ENCODE measurements at regions not wholly inside any gene's neighbourhood (a gene's known extent, or its start where the extent isn't known, plus 50 kb on each side); places are given as distances from the start of the nearest gene placed in this dataset.
"Not testable (repeated sequence)": the region's sequence is repeated elsewhere in the genome, so short reads cannot be mapped to it uniquely, and the experiment has no call there.

GRCh38 chr16:60091071-60091470 is 1357.0 kb upstream of the GOT2 start:
- no peak for FAIRE-seq

- FAIRE-seq, result no peak
Measured at GRCh38 chr16:60087530-60087929, 1353.4 kb upstream of the GOT2 start.

GRCh38 chr16:60078819-60079218 is 1344.7 kb upstream of the GOT2 start:
- FAIRE-seq, result not testable (repeated sequence)

DNA sequence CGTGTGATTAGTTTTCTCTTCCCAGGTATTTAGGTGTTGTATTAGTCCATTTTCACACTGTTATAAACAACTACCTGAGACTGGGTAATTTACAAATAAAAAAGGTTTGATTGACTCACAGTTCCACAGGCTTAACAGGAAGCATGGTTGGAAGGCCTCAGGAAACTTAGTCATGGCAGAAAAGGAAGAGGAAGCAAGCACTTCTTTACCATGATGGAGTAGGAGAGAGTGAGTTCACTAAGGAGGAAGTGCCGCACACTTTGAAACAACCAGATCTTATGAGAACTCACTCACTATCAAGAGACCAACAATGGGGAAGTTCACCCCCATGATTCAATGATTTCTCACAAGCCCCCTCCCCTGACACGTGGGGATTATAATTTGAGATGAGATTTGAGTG is 1343.7 kb upstream of the GOT2 start:
- no peak for FAIRE-seq

GRCh38 chr16:60074378-60074777 is 1340.3 kb upstream of the GOT2 start:
- no peak for FAIRE-seq

DNA sequence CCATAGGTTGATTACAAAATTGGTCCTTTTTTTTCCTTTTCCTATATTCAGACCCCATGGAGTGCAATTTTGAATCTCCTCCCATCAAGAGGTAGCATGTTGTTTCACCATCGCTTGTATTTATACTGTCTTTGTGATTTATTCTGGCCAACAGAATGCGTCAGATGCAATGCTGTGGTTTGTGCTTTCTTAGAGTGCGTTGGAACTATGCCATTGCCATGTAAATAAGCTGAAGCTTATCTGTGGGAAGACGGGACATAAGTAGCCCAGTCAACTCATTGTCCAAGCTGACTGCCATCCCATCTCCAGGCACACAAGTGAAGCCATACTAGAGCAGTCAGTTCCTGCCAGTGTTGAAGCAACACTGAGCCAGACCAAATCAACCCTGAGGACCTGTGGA is 1339.3 kb upstream of the GOT2 start:
- no peak for FAIRE-seq

- no peak for FAIRE-seq
Measured at GRCh38 chr16:60064026-60064425, 1329.9 kb upstream of the GOT2 start.

DNA sequence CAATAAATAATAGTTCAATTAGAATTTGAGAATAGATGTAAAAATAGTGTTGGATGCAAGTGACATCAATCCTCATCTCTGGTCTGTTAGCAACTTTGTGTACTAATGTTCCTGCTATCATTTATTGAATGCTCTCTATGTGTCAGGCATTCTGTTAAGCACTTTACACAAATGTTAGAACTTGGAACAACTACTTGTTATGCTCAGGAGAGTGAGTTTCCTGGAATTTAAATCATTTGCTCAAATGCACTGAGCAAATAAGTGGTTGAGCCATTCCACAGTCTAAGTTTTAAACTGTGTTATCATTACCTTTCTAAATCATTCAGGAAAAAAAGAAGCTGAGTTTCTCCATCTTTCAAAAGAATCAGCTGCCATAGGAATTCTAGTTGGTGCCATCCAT is 1327.3 kb upstream of the GOT2 start:
- FAIRE-seq, result no peak

GRCh38 chr16:60060731-60061130 is 1326.6 kb upstream of the GOT2 start:
- no peak for FAIRE-seq

DNA sequence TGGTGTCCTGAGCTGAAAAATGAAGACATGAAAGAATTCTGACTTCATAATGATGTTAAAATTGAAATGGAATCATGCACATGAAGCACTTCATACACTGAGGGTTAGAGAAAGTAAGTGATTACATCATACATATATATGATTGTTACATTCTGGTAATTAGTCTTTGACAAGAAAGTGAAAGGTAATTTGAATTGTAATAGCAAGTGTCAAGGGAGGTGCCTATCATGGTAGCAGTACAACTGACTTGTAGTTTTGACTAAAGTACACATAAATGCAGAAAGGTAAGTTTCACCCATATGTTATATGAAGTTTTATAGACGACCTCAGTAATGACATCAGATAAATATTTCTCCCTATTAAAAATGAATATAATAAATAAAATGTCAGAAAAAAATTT is 1325.0 kb upstream of the GOT2 start:
- FAIRE-seq, result no peak

- FAIRE-seq, result no peak
Measured at GRCh38 chr16:60041671-60042070, 1307.6 kb upstream of the GOT2 start.

DNA sequence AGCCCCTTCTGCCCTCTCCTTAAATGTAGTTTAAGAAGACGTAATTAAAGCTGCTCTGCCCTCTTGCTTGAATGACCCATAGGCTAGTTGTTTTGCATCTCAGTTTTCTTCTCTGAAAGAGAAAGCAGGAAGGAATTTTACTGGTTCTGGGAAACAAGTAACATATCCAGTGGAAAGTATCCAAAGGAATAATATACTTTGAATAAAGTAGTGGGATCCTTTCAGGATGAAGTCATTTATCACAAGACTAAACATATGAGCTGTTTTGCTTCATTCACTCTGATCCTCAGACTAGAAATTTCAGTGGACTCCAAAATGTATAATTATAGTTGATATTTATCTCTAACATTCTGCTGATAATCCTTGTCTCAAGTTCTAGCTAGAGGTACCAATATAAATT is 1297.6 kb upstream of the GOT2 start:
- no peak for FAIRE-seq

DNA sequence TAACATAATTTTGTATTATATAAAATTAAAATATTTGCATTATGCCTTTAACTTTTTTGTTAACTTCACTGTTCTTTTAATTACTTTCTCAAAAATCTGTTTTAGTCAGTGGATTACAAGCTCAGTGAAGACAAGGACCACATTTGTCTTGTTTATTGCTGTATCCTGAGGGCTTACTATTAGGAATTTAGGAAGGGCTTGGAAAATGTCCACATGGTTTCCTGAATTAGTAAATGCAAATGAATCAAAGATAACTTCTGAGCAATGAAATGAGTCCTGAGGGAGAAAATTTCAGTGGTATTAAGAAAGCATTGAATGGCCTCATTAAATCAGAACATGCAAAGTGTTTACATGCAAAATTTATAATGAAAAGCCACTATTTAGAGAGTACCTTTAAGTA is 1293.2 kb upstream of the GOT2 start:
- FAIRE-seq, result no peak

- no peak for FAIRE-seq
Measured at GRCh38 chr16:60013076-60013475, 1279.0 kb upstream of the GOT2 start.

GRCh38 chr16:60001523-60001922 is 1267.4 kb upstream of the GOT2 start:
- no peak for FAIRE-seq

DNA sequence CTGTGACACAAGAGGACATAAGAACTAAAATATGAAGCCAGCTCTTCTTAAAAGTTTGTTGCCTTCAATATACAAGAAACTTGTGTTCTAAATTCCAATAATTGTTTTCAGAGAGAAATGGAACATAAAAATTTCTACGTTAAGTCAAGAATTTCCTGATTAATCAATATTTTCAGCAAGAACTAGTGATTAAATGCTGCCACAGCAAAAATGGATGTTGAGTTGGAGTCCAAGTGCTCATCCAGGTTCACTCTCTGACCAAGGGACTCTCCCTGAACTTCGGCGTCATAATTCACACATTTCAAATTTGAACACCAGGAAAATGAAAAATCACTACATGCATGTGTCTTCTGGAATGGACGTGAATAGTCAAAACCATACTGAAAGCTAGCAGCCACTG is 1263.6 kb upstream of the GOT2 start:
- no peak for FAIRE-seq

DNA sequence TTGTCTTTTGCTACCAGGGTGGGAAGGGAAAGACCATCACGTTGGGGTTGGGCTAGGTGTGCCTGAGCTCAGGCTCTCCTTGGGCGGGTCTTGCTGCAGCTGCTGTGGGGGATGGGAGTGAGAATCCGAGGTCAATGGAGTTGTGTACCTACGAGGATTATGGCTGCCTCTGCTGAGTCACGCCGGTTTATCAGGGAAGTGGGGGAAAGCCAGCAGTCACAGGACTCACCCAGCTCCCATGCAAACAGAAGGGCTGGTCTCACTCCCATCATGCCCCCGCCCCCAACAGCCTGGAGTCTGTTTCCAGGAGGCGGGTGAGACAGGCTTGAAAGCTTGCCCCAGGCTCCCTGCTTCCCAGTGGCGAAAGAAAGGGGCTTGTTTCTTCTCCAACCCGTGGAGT is 1259.0 kb upstream of the GOT2 start:
- FAIRE-seq, result no peak

DNA sequence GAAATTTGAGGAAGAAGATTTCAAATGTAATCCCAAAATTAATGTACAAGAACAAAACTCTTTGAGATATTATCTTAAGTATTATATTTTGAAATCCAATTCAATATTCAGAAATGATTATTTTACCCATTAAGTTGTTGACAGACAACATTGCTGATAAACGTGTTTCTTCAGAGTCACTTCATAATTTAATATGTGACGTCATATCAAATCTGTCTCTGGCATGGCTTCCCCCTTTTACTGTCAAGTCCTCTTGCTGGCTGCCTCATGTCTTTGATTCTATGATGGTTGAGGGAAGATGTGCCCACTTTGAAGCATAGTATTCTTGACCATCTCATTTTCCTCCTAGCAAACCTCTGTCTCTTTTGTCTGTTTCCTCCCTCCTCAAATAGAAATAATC is 1257.1 kb upstream of the GOT2 start:
- FAIRE-seq, result no peak

- no peak for FAIRE-seq
Measured at GRCh38 chr16:59988591-59988990, 1254.5 kb upstream of the GOT2 start.

DNA sequence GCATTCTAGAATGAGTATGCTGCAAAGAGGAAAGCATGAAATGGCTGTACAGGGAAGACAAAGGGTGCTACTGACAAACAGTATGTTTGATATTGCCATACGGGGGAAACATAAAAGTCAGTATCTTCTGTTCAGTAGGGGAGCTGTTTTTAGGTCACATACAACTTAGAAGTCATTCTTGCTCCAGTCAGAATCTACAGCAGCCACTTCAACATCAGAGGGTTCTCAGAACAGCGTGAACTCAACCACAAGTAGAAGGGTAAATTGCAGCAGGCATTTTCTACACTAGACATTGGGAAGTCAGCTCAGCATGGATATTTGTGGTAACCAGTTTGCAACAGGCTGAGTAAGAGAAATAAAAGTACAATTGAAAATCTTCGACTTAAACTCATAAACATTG is 1241.8 kb upstream of the GOT2 start:
- FAIRE-seq, result no peak

DNA sequence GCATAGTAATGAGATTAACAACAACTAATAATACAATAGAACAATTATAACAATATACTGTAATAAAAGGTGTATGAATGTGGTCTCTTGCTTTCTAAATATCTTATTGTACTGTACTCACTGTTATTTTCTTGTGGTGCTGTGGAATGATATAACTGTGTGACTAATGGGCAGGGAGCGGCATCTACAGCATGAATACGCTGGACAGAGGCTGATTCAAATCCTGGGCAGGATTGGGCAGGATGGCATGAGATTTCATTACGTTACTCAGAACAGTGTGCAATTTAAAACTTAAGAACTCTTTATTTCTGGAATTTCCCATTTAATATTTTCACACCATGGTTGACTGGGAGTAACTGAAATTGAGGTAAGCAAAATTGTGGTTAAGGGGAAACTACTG is 1239.8 kb upstream of the GOT2 start:
- FAIRE-seq, result no peak

DNA sequence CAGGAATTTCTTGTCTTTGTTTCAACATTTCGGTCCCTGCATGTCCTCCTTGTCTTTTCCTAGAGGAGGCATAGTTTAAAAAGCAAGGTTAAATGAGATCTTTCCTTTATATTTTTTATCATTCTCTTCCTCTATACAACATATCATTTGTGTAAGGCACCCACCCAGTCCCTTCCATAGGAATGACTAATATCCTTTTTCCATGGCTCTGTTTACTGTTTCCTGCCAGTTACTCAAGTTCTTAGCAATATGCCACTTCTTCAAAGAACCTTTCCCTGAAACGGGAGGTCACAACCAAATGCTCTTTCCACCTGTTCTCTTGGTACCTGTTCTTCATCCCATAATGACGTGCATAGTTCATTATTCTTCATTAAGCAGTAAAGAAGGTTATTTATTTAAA is 1237.1 kb upstream of the GOT2 start:
- no peak for FAIRE-seq

GRCh38 chr16:59964232-59964924 is 1230.3 kb upstream of the GOT2 start:
- FAIRE-seq, result no peak

GRCh38 chr16:59959311-59959710 is 1225.2 kb upstream of the GOT2 start:
- no peak for FAIRE-seq

GRCh38 chr16:59950431-59950830 is 1216.3 kb upstream of the GOT2 start:
- FAIRE-seq, result no peak

DNA sequence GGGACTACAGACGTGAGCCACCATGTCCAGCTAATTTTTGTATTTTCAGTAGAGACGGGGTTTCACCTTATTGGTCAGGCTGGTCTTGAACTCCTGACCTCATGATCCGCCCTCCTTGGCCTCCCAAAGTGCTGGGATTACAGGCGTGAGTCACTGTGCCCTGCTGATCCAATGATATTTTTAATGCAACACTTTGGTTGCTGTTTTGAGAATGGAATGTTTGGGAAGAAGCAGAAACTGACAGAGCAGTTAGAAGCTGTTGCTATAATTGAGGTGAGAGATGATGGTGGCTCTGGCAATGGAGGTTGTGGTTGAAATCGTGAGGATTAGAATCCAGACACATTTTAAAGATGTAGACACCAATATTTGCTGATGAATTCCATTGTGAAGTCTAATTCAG is 1209.9 kb upstream of the GOT2 start:
- not testable (repeated sequence) for FAIRE-seq

All from TTC549 (cell line).